Trophoblast cell (in vitro differentiated cells and primary cell): ENCODE measurements at regions not wholly inside any gene's neighbourhood (a gene's known extent, or its start where the extent isn't known, plus 50 kb on each side); places are given as distances from the start of the nearest gene placed in this dataset.
"Not testable (repeated sequence)": the region's sequence is repeated elsewhere in the genome, so short reads cannot be mapped to it uniquely, and the experiment has no call there.

Experiments
- DNase-seq, 2 donors: peaks; one replicate each; pipeline ENCODE4 v3.0.0-alpha.2; 2016
- H2AFZ ChIP-seq: 2 replicates; pipeline ENCODE4 v1.6.1; 2013; ENCODE audit warnings: low read length, moderate library complexity, mild to moderate bottlenecking; ENCODE audit not compliant: insufficient read depth, poor library complexity
- H2AK5ac ChIP-seq: 2 replicates; pipeline ENCODE4 v1.6.1; 2013; ENCODE audit warnings: mild to moderate bottlenecking, low read length
- H2BK120ac ChIP-seq: 2 replicates; pipeline ENCODE4 v1.6.1; 2013; ENCODE audit warnings: low read length, mild to moderate bottlenecking, moderate library complexity; ENCODE audit not compliant: insufficient read depth, poor library complexity
- H2BK12ac ChIP-seq: 2 replicates; pipeline ENCODE4 v1.6.1; 2013; ENCODE audit warnings: mild to moderate bottlenecking, low read length, moderate library complexity
- H2BK5ac ChIP-seq: 2 replicates; pipeline ENCODE4 v1.6.1; 2013; ENCODE audit warnings: low read length, low read depth, moderate library complexity, mild to moderate bottlenecking; ENCODE audit not compliant: poor library complexity
- H3K14ac ChIP-seq: 2 replicates; pipeline ENCODE4 v1.6.1; 2013; ENCODE audit warnings: mild to moderate bottlenecking, low read length
- H3K18ac ChIP-seq: 2 replicates; pipeline ENCODE4 v1.6.1; 2013; ENCODE audit warnings: mild to moderate bottlenecking, low read length
- H3K23ac ChIP-seq: 2 replicates; pipeline ENCODE4 v1.6.1; 2013; ENCODE audit warnings: low read length
- H3K27ac ChIP-seq: 2 replicates; pipeline ENCODE4 v1.5.1; 2013; ENCODE audit warnings: low read depth, mild to moderate bottlenecking, inconsistent platforms, low read length, moderate library complexity
- H3K27me3 ChIP-seq: 2 replicates; pipeline ENCODE4 v1.6.1; 2013; ENCODE audit warnings: inconsistent platforms, mild to moderate bottlenecking, low read length, moderate library complexity; ENCODE audit not compliant: insufficient read depth
- H3K36me3 ChIP-seq, 2 experiments: 1 replicate in 1 of 2; 2 replicates in 1 of 2; pipeline ENCODE4 v1.6.1; 2013; ENCODE audit warnings: low read length in 2 of 2, mild to moderate bottlenecking in 2 of 2, moderate library complexity in 1 of 2; ENCODE audit not compliant: insufficient read depth in 2 of 2, control insufficient read depth in 1 of 2
- H3K4ac ChIP-seq: 2 replicates; pipeline ENCODE4 v1.6.1; 2013; ENCODE audit warnings: low read depth, mild to moderate bottlenecking, low read length, moderate library complexity
- H3K4me1 ChIP-seq, 2 experiments: 1 replicate in 1 of 2; 2 replicates in 1 of 2; pipeline ENCODE4 v1.6.1; 2013; ENCODE audit warnings: low read length in 2 of 2, mild to moderate bottlenecking in 2 of 2, moderate library complexity in 1 of 2; ENCODE audit not compliant: insufficient read depth in 2 of 2, control insufficient read depth in 1 of 2
- H3K4me2 ChIP-seq: 2 replicates; pipeline ENCODE4 v1.6.1; 2013; ENCODE audit warnings: inconsistent platforms, mild to moderate bottlenecking, low read length, moderate library complexity
- H3K4me3 ChIP-seq: 2 replicates; pipeline ENCODE4 v1.5.1; 2013; ENCODE audit warnings: mild to moderate bottlenecking, low read depth, low read length, inconsistent platforms
- H3K79me1 ChIP-seq: one replicate; pipeline ENCODE4 v1.6.1; 2013; ENCODE audit warnings: low read length
- H3K79me2 ChIP-seq: 2 replicates; pipeline ENCODE4 v1.6.1; 2013; ENCODE audit warnings: low read length, mild to moderate bottlenecking; ENCODE audit not compliant: control insufficient read depth, insufficient read depth, poor library complexity
- H3K9ac ChIP-seq: 2 replicates; pipeline ENCODE4 v1.6.1; 2013; ENCODE audit warnings: mild to moderate bottlenecking, low read length
- H3K9me3 ChIP-seq: 2 replicates; pipeline ENCODE4 v1.6.1; 2013; ENCODE audit warnings: low read depth, mild to moderate bottlenecking, control low read depth, inconsistent platforms, low read length; ENCODE audit not compliant: insufficient read depth
- H4K12ac ChIP-seq: 2 replicates; pipeline ENCODE4 v1.6.1; 2013; ENCODE audit warnings: low read depth, mild to moderate bottlenecking, low read length, moderate library complexity
- H4K8ac ChIP-seq: 2 replicates; pipeline ENCODE4 v1.6.1; 2013; ENCODE audit warnings: low read depth, mild to moderate bottlenecking, low read length, moderate library complexity
- H4K91ac ChIP-seq: one replicate; pipeline ENCODE4 v1.6.1; 2013; ENCODE audit warnings: low read depth, mild to moderate bottlenecking, low read length, moderate library complexity
- WGBS: extraction: QIAGEN DNeasy Blood & Tissue Kit; methylation state at CpG from one replicate; pipeline ENCODE4 v1.1.7; 2013; ENCODE audit warnings: missing lambda C conversion rate; ENCODE audit not compliant: insufficient read length, insufficient coverage; ENCODE audit errors: extremely low coverage; 5-methylcytosine and 5-hydroxymethylcytosine counted together

DNA sequence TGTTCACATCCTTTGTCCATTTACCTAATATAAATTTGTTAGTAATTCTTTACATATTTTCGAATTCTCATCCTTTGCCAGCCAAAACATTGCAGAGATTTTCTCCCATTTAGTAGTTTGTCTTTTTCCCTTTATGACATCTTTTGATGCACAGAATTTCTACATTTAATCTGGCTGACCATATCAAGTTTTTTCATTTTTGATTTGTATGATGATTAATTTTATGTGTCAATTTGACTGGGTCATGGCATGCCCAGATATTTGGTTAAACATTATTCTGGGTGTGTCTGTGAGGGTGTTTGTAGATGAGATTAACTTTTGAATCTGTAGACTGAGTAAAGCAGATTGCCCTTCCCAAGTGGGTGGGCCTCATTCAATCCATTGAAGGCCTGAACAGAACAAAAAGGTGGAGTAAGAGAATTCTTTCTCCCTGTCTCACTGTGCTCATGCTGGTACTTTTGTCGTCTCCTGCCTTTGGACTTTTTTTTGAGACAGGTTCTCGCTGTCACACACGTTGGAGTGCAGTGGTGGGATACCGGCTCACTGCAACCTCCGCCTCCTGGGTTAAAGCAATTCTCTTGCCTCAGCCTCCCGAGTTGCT, 72.1 kb upstream of the EPB41L1 start:
- peak overlapping the region; percentile 69 for H2BK120ac ChIP-seq
- no peak overlapping the region for H2AK5ac ChIP-seq
- H2AFZ ChIP-seq = no peak overlapping the region
- H3K79me2 ChIP-seq = no peaks in the 10 kb centered on the region
- peak overlapping the region; percentile 46 for H3K27ac ChIP-seq
- H2BK5ac ChIP-seq = no peak overlapping the region
- no peak overlapping the region for H3K18ac ChIP-seq
- WGBS = no CpG with 5 or more reads among the region's 7 CpGs
- H2BK12ac ChIP-seq = peak overlapping the region; percentile 23
- no peak overlapping the region for H4K8ac ChIP-seq
- H3K79me1 ChIP-seq = peaks cover 2% of the 10 kb centered on the region
- DNase-seq = peak; percentile 78 to 89
- no peaks in the 10 kb centered on the region for H3K9me3 ChIP-seq
- H3K4me2 ChIP-seq = no peak overlapping the region
- no peak overlapping the region for H4K12ac ChIP-seq
- H3K36me3 ChIP-seq = no peaks in the 10 kb centered on the region
- H3K27me3 ChIP-seq = no peaks in the 10 kb centered on the region
- H3K4me3 ChIP-seq = no peak overlapping the region
- H3K23ac ChIP-seq = no peak overlapping the region
- peaks cover 20 to 24% of the 10 kb centered on the region in 2 experiments for H3K4me1 ChIP-seq
- no peak overlapping the region for H3K14ac ChIP-seq
- H3K4ac ChIP-seq = no peak overlapping the region
- no peak overlapping the region for H3K9ac ChIP-seq
- peak overlapping the region; percentile 45 for H4K91ac ChIP-seq

DNA sequence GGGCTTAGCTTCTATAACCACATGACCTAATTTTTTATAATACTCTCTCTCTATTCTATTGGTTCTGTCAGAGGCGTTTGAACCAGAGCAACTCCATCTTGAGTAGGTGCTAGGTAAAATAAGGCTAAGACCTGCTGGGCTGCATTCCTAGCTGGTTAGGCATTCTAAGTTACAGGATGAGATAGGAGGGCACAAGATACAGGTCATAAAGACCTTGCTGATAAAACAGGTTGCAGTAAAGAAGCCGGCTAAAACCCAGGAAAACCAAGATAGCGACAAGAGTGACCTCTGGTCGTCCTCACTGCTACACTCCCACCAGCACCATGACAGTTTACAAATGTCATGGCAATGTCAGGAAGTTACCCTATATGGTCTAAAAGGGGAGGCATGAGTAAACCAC, 71.3 kb upstream of the EPB41L1 start:
- H2BK5ac ChIP-seq, H3K27me3 ChIP-seq, H3K23ac ChIP-seq, H3K36me3 ChIP-seq, H2AK5ac ChIP-seq, H4K12ac ChIP-seq, H3K14ac ChIP-seq, H3K18ac ChIP-seq, H2AFZ ChIP-seq, H3K79me2 ChIP-seq, H4K8ac ChIP-seq, H3K9me3 ChIP-seq, H3K9ac ChIP-seq, H3K4me3 ChIP-seq, H2BK12ac ChIP-seq, H3K4me2 ChIP-seq, H3K4ac ChIP-seq, H3K79me1 ChIP-seq: not testable (repeated sequence)
- H4K91ac ChIP-seq = peak overlapping the region; percentile 45
- peaks cover 20 to 24% of the 10 kb centered on the region in 2 experiments for H3K4me1 ChIP-seq
- H2BK120ac ChIP-seq = peak overlapping the region; percentile 69
- peak overlapping the region; percentile 46 for H3K27ac ChIP-seq
- no CpG with 5 or more reads among the region's 4 CpGs for WGBS
- DNase-seq = peak; percentile 82 to 93

DNA sequence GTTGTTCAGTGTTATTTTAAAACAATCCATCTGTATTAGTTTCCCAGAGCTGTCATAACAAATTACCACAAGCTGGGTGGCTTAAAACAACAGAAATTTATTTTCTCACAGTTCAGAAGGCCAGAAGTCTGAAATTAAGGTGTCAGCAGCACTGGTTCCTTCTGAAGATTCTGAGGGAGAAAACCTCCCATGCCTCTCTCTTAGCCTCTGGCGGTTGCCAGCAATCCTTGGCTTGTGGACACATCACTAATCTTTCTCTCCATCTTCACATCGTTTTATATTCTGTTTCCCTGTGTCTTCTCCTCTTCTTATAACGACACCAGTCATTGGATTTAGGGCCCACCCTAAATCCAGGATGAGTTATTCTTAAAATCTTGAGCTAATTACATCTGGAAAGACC, 70.2 kb upstream of the EPB41L1 start:
- no peak overlapping the region for H4K12ac ChIP-seq
- H3K4me3 ChIP-seq = no peak overlapping the region
- H3K27me3 ChIP-seq = no peaks in the 10 kb centered on the region
- no peak overlapping the region for H3K23ac ChIP-seq
- H3K36me3 ChIP-seq = no peaks in the 10 kb centered on the region
- H3K14ac ChIP-seq = no peak overlapping the region
- no peak overlapping the region for H2BK120ac ChIP-seq
- H2BK12ac ChIP-seq = no peak overlapping the region
- no peak overlapping the region for H2AFZ ChIP-seq
- H3K27ac ChIP-seq = no peak overlapping the region
- no peaks in the 10 kb centered on the region for H3K79me2 ChIP-seq
- H3K9me3 ChIP-seq = no peaks in the 10 kb centered on the region
- H3K4ac ChIP-seq = no peak overlapping the region
- H2AK5ac ChIP-seq = no peak overlapping the region
- no peak for DNase-seq
- peaks cover 2% of the 10 kb centered on the region for H3K79me1 ChIP-seq
- H4K8ac ChIP-seq = no peak overlapping the region
- H2BK5ac ChIP-seq = no peak overlapping the region
- H3K18ac ChIP-seq = no peak overlapping the region
- H3K4me2 ChIP-seq = no peak overlapping the region
- no peak overlapping the region for H4K91ac ChIP-seq
- no peak overlapping the region for H3K9ac ChIP-seq
- peaks cover 20 to 24% of the 10 kb centered on the region in 2 experiments for H3K4me1 ChIP-seq
- no CpG with 5 or more reads among the region's 3 CpGs for WGBS

DNA sequence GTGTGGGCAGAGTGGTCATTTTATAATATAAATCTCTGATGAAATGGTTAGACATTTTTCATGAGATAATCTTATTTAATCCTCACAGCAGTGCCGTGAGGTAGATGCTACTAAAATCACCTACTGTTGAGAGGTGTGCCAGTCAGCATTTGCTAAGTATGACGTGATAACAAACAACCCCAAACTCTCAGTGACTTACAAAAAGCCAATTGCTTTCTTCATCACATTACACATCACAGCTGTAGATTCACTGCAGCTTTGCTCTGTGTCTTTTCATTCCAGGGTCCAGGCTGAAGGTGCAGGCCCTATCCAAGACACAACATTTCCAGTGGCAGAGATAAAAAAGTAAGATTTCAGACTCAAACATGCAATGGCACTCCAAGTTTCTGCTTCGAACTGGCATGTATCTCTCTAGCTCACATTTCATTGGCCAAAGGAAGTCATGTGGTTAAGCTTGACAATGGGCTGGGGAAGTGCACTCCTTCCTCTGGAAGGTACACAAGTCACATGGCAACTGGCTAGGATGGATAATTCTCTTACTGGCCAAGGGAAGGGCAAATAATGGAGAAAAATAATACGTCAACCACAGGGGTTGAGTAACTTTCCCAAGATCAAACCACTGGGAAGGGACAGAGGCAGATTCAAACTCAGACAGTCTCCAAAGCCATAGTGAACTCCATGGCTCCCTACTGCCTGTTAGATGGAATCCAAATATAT, 69.5 kb upstream of the EPB41L1 start:
- Histone ChIP-seq H3K18ac (no peak overlapping the region), H3K4me1 (peaks cover 18 to 24% of the 10 kb centered on the region in 2 experiments), H2BK12ac (peak overlapping the region; percentile 80), H2BK120ac (no peak overlapping the region), H3K79me1 (peaks cover 2% of the 10 kb centered on the region), H3K4me2 (peak overlapping the region; percentile 43), H3K9ac (no peak overlapping the region), H3K23ac (no peak overlapping the region), H3K9me3 (no peaks in the 10 kb centered on the region), H2AK5ac (no peak overlapping the region), H3K79me2 (no peaks in the 10 kb centered on the region), H3K14ac (no peak overlapping the region), H3K27ac (peak overlapping the region; percentile 12), H3K4ac (no peak overlapping the region), H4K8ac (no peak overlapping the region), H2BK5ac (peak overlapping the region; percentile 24), H4K12ac (no peak overlapping the region), H3K27me3 (no peaks in the 10 kb centered on the region), H3K36me3 (no peaks in the 10 kb centered on the region), H3K4me3 (no peak overlapping the region), H2AFZ (no peak overlapping the region), H4K91ac (peak overlapping the region; percentile 32)
- DNase-seq = peak in 1 of 2 donors; percentile 17
- WGBS = no CpG with 5 or more reads among the region's 4 CpGs
